HG02938 (cell line): ENCODE measurements at regions not wholly inside any gene's neighbourhood (a gene's known extent, or its start where the extent isn't known, plus 50 kb on each side); places are given as distances from the start of the nearest gene placed in this dataset.

ENCODE experiments used
- ATAC-seq: cut with Tn5 transposase; IDR thresholded peaks from one replicate; pipeline ENCODE4 v1.9.1; 2021; ENCODE audit warnings: mild to moderate bottlenecking, moderate library complexity; ENCODE audit not compliant: unreplicated experiment

DNA sequence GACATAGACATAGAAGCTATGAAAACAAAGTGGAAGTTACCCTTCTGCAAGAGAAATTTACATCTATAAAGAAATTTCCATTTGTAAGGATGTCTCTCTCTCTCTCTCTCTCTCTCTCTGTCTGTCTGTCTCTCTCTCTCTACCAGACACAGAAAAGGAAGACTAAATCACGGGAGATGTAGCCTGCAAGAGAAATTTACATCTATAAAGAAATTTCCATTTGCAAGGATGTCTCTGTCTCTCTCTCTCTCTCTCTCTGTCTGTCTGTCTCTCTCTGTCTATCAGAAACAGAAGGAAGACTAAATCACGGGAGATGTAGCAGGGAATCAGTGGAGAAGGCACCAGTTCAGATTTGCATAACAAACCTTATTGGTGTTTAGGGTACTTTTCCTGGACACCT, 65.6 kb upstream of the CTSO start:
- no peak for ATAC-seq

DNA sequence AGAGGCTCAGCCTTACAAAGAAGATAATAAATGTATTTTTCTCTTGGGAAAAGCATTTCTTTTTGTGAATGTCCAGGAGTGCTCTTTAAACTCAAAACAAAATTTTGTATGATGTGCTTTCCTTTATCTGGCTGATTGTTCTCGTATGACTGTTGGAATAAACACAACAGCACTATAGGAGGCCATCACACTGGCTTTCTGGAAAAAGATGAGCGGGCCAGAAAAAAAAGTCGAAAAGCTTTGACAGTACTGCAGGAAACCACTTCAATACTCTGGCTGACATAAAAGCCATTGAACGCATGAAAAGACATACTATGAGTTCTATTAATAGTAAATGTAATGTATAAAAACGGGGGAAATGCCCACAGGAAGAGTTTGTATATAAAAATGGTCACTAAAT, 64.7 kb upstream of the CTSO start:
- ATAC-seq, result no peak

DNA sequence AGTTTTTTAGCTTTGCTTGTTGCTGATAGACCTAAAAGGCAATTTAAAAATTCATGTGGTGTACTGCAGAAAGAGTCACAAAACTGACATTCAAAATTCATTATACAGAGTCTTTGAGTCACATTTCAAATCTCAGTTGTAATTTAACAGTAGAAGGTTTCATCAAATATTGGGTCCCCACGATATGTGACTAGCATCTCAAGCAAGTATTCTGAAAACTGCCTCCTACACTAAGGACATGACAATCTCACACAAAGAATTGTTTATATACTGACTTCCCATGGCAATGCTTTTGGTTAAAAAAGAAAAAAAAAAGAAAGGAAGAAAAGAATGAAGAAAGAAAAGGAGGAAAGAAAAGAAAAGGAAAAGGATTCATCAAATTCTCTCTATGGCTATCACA, 62.1 kb upstream of the CTSO start:
- ATAC-seq, result no peak

DNA sequence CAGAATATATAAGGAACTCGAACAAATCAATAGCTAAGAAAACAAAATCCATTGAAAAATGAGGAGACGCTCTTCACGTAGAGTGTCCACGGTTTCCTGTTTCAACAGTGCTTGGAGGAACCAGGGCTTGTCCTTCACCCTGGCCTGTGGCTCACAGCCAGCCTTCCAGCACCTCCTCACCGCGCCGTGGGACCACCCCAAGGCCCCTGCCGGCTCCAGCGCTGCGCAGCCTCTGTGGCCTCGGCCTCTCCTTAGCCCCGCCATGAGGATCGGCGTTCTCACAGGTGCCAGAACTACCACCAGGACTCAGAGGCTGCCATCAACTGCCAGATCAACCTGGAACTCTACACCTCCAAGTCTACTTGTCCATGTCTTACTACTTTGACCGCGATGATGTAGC, 52.5 kb upstream of the CTSO start:
- no peak for ATAC-seq
